ENCODE measurements at regions not wholly inside any gene's neighbourhood (a gene's known extent, or its start where the extent isn't known, plus 50 kb on each side); places are given as distances from the start of the nearest gene placed in this dataset.

- no peak overlapping the region for H4K5ac ChIP-seq (ENCODE audit: insufficient read length, low read depth, low read length)
- no peaks in the 10 kb centered on the region for H3K36me3 ChIP-seq (ENCODE audit: control insufficient read depth in 2 of 4, insufficient read depth in 4 of 4, low read length in 3 of 4)
- no peak overlapping the region for H3K9ac ChIP-seq (replicated peaks in 1 of 4; ENCODE audit: extremely low read depth in 1 of 4, low read depth in 3 of 4, low read length in 3 of 4)
- no peaks in the 10 kb centered on the region for H3K79me2 ChIP-seq (ENCODE audit: control insufficient read depth in 1 of 2, insufficient read depth in 2 of 2, low read length in 2 of 2)
- H3K4me3 ChIP-seq (ENCODE audit: extremely low read depth in 1 of 4, insufficient read depth in 2 of 4, low read depth in 3 of 4, low read length in 4 of 4) = no peak overlapping the region
- no peaks in the 10 kb centered on the region for H3K4me1 ChIP-seq (replicated peaks in 1 of 4; ENCODE audit: control insufficient read depth in 3 of 4, insufficient read depth in 4 of 4, low read length in 3 of 4)
- no peak overlapping the region for H3K56ac ChIP-seq (replicated peaks; ENCODE audit: insufficient read length, low read depth, low read length)
- no peaks in the 10 kb centered on the region for H3K79me1 ChIP-seq (ENCODE audit: low read depth, low read length)
- no peak overlapping the region for H2BK5ac ChIP-seq (ENCODE audit: low read depth, low read length)
- H2BK120ac ChIP-seq (replicated peaks; ENCODE audit: low read depth, low read length) = no peak overlapping the region
- no peak overlapping the region for H4K91ac ChIP-seq (replicated peaks; ENCODE audit: insufficient read length, low read length)
- H3K27ac ChIP-seq (ENCODE audit: low read depth, low read length) = no peak overlapping the region
- H3K18ac ChIP-seq (ENCODE audit: extremely low read depth, low read length) = no peak overlapping the region
- no peaks in the 10 kb centered on the region for H3K27me3 ChIP-seq (replicated peaks in 1 of 4; ENCODE audit: control insufficient read depth in 3 of 4, extremely low read depth in 1 of 4, insufficient read depth in 3 of 4, low read length in 3 of 4)
- no peak overlapping the region for H3K4ac ChIP-seq (replicated peaks; ENCODE audit: insufficient read length, low read depth, low read length)
- no peaks in the 10 kb centered on the region for H4K20me1 ChIP-seq (replicated peaks in 1 of 2; ENCODE audit: control insufficient read depth in 1 of 2, insufficient read depth in 2 of 2, low read length in 2 of 2)
- CTCF ChIA-PET (ENCODE audit: partially characterized antibody) = interaction anchor here (1.3 kb wide), 1 partner anchor 28 kb away, joined by 3 read pairs; no protein-coding TSS in a partner anchor
- no peak overlapping the region for H4K8ac ChIP-seq (ENCODE audit: extremely low read depth, insufficient read depth, low read length)
- no peaks in the 10 kb centered on the region for H3K23me2 ChIP-seq (ENCODE audit: low read depth, low read length)
- FAIRE-seq (no peak), DNase-seq (ENCODE audit: low read depth in 1 of 2, low spot score in 2 of 2) (no peak)
- no peak overlapping the region for H2BK15ac ChIP-seq (ENCODE audit: low read length)
- no peak overlapping the region for H3K14ac ChIP-seq (ENCODE audit: insufficient read length)
- POLR2A ChIA-PET (ENCODE audit: partially characterized antibody) = no interaction called here
- H3K4me2 ChIP-seq (ENCODE audit: insufficient read depth in 1 of 2, low read depth in 2 of 2, low read length in 2 of 2) = no peak overlapping the region
- H2BK20ac ChIP-seq (ENCODE audit: low read length) = no peak overlapping the region
- WGBS, 2 experiments (ENCODE audit: extremely low coverage in 1 of 2, insufficient coverage in 1 of 2, insufficient read length in 1 of 2, insufficient replicate concordance in 2 of 2, low coverage in 1 of 2, low lambda C conversion rate in 2 of 2, missing lambda C conversion rate in 1 of 2) = 89% methylated on average over 1 of the region's 1 CpG; no CpG with 5 or more reads in 1 of the 2 experiments
- no peak overlapping the region for H2AFZ ChIP-seq (ENCODE audit: low read length)
- H2AK5ac ChIP-seq (ENCODE audit: low read depth, low read length) = no peak overlapping the region
- no peak overlapping the region for H3K23ac ChIP-seq (ENCODE audit: insufficient read length)
- peaks cover 19 to 27% of the 10 kb centered on the region in 2 experiments; a peak in 3 of 4 replicates for H3K9me3 ChIP-seq (ENCODE audit: insufficient read depth in 2 of 2, low read depth in 1 of 2, low read length in 1 of 2)
- H2BK12ac ChIP-seq (ENCODE audit: low read depth, low read length) = no peak overlapping the region
- TF ChIP-seq RBBP5 (IDR thresholded peaks at IDR 0.05; ENCODE audit: borderline replicate concordance, low read depth, low read length) = no peak
These were observed 300.6 kb upstream of the POGK start for GRCh38 chr1:166538646-166539045.

All from H1 (cell line).